ENCODE measurements at regions not wholly inside any gene's neighbourhood (a gene's known extent, or its start where the extent isn't known, plus 50 kb on each side); places are given as distances from the start of the nearest gene placed in this dataset.

- 82 to 84% methylated on average over 1 of the region's 1 CpG for WGBS, 2 donors
- intact Hi-C loops (cut with DNase I), result no loop called here
- TF ChIP-seq CTCF (IDR thresholded peaks at IDR 0.05) (no peak), EP300 (IDR thresholded peaks at IDR 0.05) (no peak), POLR2AphosphoS5 (IDR thresholded peaks at IDR 0.05) (no peak), POLR2A (IDR thresholded peaks at IDR 0.05) (no peak)
- no peak overlapping the region for H3K27ac ChIP-seq
- H3K27me3 ChIP-seq, result no peaks in the 10 kb centered on the region
- H3K36me3 ChIP-seq, result no peaks in the 10 kb centered on the region
- no peaks in the 10 kb centered on the region for H3K4me1 ChIP-seq
- no peak overlapping the region for H3K4me3 ChIP-seq
- H3K9me3 ChIP-seq, result no peaks in the 10 kb centered on the region
- DNase-seq, result no peak
Measured at GRCh38 chr9:118984607-118985006, 384.6 kb downstream of the BRINP1 start.

- no peaks in the 10 kb centered on the region for H3K9me3 ChIP-seq
- H3K4me3 ChIP-seq, result no peak overlapping the region
- TF ChIP-seq POLR2A (IDR thresholded peaks at IDR 0.05), result no peak
- TF ChIP-seq CTCF (IDR thresholded peaks at IDR 0.05), result no peak
- TF ChIP-seq POLR2AphosphoS5 (IDR thresholded peaks at IDR 0.05), result no peak
- TF ChIP-seq EP300 (IDR thresholded peaks at IDR 0.05), result no peak
Measured at GRCh38 chr9:118985851-118986250, 383.4 kb downstream of the BRINP1 start.

GRCh38 chr9:118987167-118987566 lies 382.1 kb downstream of the BRINP1 start:
- H3K4me1 ChIP-seq, result no peaks in the 10 kb centered on the region
- H3K4me3 ChIP-seq, result no peak overlapping the region
- no peaks in the 10 kb centered on the region for H3K36me3 ChIP-seq
- H3K9me3 ChIP-seq, result no peaks in the 10 kb centered on the region
- intact Hi-C loops (cut with DNase I), result no loop called here
- no peaks in the 10 kb centered on the region for H3K27me3 ChIP-seq
- no peak for TF ChIP-seq CTCF (IDR thresholded peaks at IDR 0.05)
- TF ChIP-seq EP300 (IDR thresholded peaks at IDR 0.05), result no peak
- no peak for TF ChIP-seq POLR2AphosphoS5 (IDR thresholded peaks at IDR 0.05)
- no peak for TF ChIP-seq POLR2A (IDR thresholded peaks at IDR 0.05)
- DNase-seq, result no peak
- WGBS, 2 donors, result 59 to 69% methylated on average over 4 of the region's 4 CpGs
- no peak overlapping the region for H3K27ac ChIP-seq

More at GRCh38 chr9:118985851-118986250, 383.4 kb downstream of the BRINP1 start:
- intact Hi-C loops (cut with DNase I), result no loop called here
- H3K27me3 ChIP-seq, result no peaks in the 10 kb centered on the region
- 20 to 45% methylated on average over 1 of the region's 1 CpG for WGBS, 2 donors
- DNase-seq, result no peak
- H3K4me1 ChIP-seq, result no peaks in the 10 kb centered on the region
- no peaks in the 10 kb centered on the region for H3K36me3 ChIP-seq
- H3K27ac ChIP-seq, result no peak overlapping the region

- intact Hi-C loops (cut with DNase I), result no loop called here
- Histone ChIP-seq H3K27me3 (no peaks in the 10 kb centered on the region), H3K36me3 (no peaks in the 10 kb centered on the region), H3K9me3 (no peaks in the 10 kb centered on the region), H3K4me1 (no peaks in the 10 kb centered on the region), H3K4me3 (no peak overlapping the region), H3K27ac (no peak overlapping the region)
- DNase-seq, result no peak
- TF ChIP-seq POLR2A (IDR thresholded peaks at IDR 0.05), result no peak
- TF ChIP-seq EP300 (IDR thresholded peaks at IDR 0.05), result no peak
- no peak for TF ChIP-seq CTCF (IDR thresholded peaks at IDR 0.05)
- no peak for TF ChIP-seq POLR2AphosphoS5 (IDR thresholded peaks at IDR 0.05)
- WGBS, 2 donors, result 65 to 68% methylated on average over 2 of the region's 2 CpGs
Measured at GRCh38 chr9:118990949-118991348, 378.3 kb downstream of the BRINP1 start.
